ENCODE measurements at regions not wholly inside any gene's neighbourhood (a gene's known extent, or its start where the extent isn't known, plus 50 kb on each side); places are given as distances from the start of the nearest gene placed in this dataset.
"Not testable (repeated sequence)": the region's sequence is repeated elsewhere in the genome, so short reads cannot be mapped to it uniquely, and the experiment has no call there.

DNA sequence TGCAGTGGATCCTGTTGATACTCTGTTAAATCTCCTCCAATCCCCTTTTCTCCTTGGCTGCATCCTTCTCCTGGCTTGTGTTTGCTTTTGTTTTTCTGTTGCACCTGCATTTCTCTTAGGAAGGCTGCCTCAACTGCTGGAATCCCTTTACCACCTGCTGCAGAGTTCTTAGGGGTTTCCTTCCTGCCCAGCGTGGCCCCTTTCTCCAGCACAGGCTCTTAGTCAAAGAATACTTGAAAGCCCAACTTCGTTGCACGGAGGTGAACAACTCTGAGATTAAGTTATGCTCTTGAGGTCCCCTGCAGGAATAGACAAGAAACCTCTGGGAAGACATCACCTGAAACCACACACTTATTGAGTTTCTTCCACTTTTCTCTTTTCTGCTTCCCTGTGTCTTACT, 121.6 kb upstream of the GRM7 start:
- no peak for DNase-seq

DNA sequence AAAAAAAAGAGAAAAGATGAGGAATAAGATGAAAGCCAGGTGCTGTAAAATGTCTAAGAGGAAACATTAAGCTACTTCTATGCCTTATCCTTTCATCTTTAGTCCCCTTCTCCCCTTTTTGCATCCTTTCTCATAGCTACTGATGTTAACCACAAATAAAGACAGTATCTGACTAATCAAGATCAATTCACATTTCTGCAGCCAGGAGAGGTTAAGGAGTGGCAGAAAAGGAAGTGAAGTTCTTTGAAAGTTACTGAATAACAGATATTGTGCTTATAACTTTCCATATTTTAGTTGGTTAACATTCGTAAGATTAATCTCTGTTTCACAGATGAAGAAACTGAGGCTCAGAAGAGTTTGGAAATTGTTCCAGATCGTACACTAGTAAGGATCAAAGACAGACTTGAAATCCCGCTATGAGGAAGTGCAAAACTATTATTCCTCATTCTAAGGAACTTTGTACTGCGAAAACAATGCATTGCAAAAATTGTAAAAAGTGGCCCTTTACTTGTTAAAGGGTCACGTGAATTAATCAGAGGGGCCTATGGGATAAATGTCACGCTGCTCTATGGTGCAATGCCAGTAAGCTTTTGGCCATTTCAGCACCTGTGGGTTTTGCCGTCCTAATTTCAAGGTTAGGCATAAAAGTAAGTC, 117.7 kb upstream of the GRM7 start:
- no peak for DNase-seq

DNA sequence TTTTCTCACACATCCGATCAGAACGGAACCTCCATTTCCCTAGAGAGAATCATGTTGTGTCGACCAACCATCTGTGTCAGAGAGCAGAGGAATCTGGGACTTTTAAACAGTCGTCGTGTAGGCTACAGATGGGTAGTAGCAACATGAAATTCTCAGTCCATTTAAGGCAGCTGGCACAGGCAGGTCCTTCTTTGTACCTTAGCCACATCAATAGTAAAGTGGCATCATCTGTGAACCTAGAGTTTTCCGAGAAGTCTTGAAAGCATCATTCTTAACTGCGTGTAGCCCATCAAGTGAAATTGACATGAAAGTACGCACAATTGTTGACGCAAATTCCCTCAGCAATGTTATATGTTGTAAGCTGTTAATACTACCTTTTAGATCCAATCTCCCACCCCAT, 114.5 kb upstream of the GRM7 start:
- no peak for DNase-seq

DNA sequence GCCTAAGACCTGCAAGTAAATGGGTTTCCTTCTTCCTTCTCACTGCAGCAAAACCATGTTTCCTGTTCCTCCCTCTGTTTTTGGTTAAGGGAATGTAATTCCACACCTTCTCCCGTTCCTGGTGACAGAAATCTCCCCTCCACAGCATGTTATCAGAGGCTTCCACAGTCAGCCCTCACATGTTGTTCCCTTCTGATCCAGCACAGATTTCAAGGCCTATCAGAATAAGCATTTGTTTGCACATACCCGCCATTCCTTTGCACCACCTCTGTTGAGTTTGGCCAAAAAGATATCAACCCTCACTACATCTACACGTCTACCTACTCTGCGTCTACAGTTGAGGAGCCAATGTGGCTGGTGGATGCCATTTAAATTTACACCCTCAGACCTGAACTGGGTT, 113.9 kb upstream of the GRM7 start:
- DNase-seq, result no peak

DNA sequence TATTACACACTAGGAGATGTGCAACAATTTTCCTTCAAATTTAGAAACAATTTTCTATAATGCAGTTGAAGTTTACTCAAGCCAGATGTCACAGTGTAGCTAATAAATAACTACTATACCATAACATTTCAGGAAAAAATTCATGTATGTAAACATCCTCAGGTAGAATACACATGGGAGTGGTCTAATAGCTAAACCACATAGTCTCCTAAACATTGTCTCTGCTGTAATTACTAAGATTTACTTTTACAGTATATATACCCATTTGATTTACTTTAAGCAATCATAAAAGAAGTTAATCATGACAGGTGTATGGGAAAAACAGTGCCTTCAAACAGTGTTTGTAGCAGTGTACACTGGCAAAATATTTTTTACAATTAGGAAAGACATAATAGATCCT, 110.1 kb upstream of the GRM7 start:
- DNase-seq, result no peak

DNA sequence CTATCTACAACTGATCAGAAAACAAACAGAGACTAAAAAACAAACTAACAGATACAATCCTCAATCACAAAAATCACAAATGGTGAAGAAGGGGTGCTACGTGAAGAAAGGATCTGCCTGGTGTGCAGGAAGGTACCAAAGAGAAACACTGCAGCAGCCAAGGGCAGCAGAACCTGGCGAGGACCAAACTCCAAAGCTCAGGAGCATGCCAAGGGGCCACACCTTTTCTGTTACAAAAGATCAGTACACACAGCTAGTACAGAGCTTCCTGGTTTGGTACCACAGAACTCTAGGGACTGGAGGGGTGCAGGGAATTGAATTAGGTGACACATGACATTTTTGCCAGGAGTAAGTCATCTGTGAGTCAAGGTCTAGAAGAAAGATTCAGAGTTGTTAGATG, 107.4 kb upstream of the GRM7 start:
- DNase-seq, result no peak

DNA sequence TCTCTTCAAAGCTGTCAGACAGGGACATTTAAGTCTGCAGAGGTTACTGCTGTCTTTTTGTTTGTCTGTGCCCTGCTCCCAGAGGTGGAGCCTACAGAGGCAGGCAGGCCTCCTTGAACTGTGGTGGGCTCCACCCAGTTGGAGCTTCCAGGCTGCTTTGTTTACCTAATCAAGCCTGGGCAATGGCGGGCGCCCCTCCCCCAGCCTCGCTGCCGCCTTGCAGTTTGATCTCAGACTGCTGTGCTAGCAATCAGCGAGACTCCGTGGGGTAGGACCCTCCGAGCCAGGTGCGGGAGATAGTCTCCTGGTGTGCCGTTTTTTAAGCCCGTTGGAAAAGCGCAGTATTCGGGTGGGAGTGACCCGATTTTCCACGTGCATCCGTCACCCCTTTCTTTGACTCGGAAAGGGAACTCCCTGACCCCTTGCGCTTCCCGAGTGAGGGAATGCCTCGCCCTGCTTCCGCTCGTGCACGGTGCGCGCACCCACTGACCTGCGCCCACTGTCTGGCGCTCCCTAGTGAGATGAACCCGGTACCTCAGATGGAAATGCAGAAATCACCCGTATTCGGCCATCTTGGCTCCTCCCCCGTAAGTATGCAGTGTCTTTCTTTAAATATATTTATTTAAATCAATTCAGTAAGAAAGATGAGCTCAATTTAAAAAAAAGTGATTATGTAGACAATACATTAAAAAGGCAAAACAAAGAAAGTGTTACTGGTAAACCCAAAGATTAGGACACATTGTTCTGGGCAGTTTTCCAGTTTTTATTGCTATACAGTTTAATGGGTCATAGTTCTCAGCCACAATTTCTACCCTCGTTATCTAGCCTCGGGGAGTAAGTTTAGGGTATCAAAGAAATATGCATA, 91.2 kb upstream of the GRM7 start:
- DNase-seq, result not testable (repeated sequence)

DNA sequence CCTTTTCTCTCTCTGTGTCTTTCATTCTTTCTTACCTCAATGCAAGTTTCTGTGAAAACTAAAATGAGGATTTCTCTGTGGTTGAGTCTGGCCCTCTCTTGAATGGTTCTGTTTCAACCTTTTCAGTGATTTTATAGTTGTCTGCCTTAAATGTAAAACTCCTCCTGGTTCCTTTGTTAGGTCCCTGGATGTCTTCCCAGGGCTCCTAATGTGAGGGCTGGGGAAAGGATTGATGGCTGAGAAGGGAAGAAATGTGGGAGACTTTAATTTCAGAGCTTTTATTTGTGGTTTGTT, 90.6 kb upstream of the GRM7 start:
- no peak for DNase-seq

DNA sequence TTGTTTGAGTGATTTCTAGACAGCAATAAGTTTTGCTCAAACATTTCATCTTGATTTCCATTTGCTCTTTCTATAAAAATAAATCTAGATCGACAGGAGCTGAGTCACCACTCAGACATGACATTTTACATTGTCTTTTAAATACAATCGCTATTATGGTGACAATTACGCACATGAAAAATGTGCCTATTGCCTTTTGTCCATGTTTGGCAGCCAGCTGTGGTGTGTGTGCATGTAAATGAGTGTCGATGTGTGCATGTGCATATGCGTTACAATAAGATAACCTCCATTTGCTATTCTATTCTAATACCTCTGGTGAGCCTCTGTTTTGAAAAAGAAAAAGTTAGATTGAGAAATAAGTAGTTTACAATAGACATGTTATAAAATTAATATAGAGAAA, 89.7 kb upstream of the GRM7 start:
- no peak for DNase-seq

DNA sequence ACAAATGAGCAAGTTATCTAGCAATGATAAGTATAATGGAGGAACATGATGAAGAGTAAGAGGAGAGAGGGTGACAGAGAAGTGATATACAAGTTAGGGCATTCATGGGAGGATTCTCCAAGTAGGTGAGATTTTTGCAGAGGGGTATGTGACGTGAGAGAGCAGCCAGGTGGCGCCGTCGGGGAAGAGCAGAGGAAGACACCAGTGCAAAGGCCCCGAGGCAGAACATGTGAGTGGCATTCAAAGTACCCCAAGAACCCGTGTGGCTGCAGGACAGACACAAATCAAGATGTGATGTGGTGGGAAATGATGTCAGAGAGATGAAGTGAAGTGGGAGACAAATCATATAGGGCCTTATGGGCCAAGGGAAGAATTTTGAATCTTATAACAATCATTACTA, 81.8 kb upstream of the GRM7 start:
- peak in 1 of 2 experiments; percentile 15 for DNase-seq

DNA sequence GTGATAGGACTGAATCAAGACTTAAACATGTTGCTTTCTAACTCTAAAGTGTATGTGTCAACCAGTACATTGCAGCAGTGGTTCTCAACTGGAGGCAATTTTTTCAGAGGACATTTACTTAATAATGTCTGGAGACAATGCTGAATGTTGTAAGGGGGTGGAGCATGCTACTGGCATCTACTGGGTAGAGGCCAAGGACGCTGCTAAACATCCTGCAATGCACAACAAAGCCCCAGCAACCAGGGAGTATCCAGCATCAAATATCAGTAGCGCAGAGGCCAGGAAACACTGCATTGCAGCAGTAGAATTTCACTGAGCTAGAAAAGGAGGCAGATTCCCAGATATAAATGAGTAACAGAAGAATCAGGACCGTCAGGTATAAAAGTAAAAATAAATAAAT, 79.8 kb upstream of the GRM7 start:
- DNase-seq, result no peak

DNA sequence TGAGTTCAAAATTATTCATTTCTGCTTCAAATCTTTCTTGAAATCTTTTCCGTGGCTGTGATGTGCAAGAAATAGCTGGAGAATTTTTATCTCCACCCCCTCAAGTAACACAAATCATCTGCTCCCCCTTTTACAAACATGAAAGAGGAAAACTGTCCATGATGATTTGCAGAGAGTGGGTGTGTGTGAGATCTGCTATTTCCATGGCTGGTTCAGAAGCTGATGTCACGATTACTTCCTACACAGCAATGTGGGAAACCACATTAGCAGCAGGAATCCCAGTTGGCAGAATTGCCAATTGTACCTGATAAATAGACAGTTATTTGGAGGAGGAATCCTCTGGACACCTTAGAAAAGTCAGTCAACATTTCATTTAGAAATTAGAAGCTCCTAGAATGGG, 75.2 kb upstream of the GRM7 start:
- DNase-seq, result no peak

DNA sequence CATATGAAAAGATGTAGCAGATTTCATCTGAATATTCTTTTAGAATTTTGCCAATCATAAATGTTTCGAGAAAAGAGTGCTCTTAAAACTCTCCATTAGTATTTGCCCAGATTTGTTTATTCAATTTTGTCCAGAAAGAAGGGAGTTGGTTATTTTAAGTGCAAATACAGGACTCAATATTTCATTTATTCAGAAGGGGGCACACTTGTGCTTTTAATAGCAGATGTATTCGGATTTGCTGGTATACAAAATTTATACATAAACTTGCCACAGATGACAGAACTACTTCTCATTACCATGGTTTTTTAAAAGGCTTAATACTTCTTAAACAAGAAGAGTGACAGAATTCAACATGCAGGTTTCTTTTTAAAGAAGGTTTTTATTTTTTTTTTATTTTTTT, 69.8 kb upstream of the GRM7 start:
- no peak for DNase-seq

DNA sequence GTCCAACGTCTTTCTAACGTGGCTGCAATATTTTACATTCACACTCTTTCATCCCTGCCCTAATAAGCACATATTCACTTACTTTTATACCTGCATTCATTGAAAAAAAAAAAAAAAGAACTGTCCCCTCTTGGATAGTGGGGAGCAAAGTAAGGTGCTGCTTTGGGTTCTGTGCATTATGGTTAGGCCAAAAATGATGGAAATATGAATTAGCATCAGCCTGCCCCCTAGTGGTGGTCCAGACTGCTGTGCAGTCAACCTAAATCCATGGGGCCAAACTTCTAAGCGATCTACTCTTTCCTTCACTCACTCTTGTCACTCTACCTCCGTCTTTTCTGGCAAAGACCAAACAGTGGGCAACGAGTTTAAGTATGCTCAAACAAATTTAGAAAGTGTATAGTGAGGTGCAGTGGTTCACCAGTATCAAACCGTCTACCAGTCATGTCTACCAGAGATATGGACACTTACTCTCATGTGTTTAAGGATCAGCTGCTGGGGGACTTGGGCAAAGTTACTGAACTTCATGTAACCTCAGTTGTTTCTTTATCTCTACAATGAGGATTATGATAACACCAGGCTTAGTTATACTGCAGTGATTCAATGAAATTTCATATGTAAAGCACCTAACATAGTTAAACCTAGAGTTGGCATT, 61.5 kb upstream of the GRM7 start:
- DNase-seq, result peak; percentile 24 to 30

DNA sequence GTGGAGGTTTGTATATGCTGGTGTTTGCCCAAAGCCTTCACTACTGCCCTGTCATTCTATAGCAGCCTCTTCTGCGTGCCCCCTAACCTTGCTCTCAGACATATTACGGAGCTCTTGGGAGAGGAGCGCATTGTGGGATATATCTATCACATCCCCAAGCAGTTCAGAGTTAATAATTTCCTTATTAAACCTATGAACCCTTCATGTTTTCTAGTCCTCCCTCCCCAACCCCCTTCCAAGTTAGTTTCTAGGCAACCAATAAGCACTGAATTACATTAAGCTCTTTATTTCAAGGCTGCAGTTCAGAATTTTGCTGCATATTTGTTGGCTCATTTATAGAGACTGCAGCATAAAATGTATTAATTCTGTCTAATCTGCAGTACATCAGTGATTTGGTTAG, 57.3 kb upstream of the GRM7 start:
- DNase-seq, result no peak

DNA sequence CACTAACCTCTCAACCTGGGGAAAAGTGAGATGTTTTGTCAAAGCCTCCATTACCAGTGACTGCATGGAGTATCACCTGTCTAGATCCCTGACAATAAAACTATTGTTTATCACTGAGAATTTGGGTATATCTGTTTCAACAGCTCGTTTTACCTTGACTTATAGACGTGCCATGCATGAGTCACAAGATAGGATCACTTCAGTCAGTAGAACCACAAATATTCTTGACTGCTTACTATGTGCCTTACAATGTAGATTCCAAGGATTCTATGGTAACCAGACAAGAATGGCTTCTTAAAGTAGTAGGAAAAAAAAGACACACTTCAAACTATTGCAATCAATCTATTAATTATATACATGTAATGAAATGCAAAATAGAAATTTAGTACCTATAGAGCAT, 55.7 kb upstream of the GRM7 start:
- no peak for DNase-seq

DNA sequence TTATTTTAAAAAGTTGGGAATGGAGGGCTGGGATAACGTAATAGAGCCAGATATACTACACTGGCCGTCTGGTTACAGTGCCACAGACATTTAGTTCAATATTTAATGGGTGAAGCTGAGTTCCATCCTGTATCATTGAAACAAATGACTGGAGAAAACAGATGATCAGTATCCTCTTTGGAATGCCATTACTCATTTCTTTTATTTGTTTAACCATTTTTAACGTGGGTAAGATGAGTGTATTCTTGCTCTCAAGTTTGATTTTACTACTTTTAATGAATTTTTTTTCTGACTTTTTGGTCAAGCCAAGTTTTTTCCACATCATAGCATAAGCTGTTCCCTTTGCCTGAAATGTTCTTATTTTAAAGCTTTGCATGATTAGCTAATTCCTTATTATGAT, 53.9 kb upstream of the GRM7 start:
- DNase-seq, result no peak

DNA sequence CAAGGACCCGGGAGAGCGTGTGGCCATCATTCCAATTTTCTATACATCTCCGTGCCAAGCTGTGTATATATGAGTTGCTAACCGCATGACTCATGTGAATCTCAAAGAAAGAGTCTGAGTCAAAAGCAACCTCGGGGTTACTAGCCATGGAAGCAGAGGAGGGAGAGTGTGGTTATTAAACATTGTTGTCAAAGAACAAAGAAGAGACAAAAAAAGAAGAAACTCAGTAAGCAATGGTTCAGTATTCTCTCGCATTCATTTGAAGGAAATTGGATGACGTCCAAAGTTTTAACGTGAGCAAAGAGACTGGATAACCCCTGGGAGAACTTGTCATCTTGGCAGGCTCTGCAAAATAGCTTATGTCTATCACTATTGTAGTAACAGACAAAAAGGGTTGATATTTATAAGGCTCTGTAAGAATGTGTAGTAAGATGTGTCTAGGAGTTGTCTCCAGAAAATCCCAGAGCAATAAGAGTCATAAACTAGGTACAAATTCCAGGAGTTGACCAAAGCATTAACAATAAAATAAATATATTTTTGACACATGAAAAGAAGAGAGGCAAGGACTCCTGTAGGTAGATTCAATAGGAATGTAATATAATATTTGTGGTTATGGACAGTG, 52.8 kb upstream of the GRM7 start:
- no peak for DNase-seq

DNA sequence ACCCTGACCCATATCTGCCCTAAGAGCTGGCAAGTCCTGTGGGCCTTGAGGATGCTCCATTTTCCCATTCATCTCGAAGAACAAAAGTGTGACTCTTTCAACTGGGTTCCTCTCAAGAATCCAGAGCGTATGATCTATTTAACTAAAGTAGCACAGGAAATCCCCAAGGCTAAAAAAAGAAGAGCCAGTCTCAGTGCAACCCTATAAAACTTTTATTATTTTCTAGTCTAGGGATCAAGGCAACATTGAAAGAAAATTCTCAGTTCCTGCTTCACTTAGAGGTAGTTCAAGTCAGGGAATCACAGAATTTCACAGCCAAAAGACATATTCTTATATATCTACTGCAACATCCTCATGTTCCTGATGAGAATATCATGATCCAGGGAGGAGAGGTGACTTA, 51.6 kb upstream of the GRM7 start:
- no peak for DNase-seq
